Neural crest cell (in vitro differentiated cells): ENCODE measurements at regions not wholly inside any gene's neighbourhood (a gene's known extent, or its start where the extent isn't known, plus 50 kb on each side); places are given as distances from the start of the nearest gene placed in this dataset.

Experiments
- DNase-seq: peaks from one replicate; pipeline ENCODE4 v3.0.0; 2021; ENCODE audit warnings: low read depth, mixed read lengths, low spot score
- H3K27ac Mint-ChIP-seq: one replicate; pipeline ENCODE4 v1.8.0; 2021; ENCODE audit warnings: mild to moderate bottlenecking, mixed read lengths; ENCODE audit not compliant: unreplicated experiment
- H3K27me3 Mint-ChIP-seq: 2 replicates; pipeline ENCODE4 v1.8.0; 2021; ENCODE audit warnings: low read depth, mild to moderate bottlenecking, mixed read lengths
- H3K36me3 Mint-ChIP-seq: 2 replicates; pipeline ENCODE4 v1.8.0; 2021; ENCODE audit warnings: low read depth, mild to moderate bottlenecking, mixed read lengths
- H3K4me1 Mint-ChIP-seq: 2 replicates; pipeline ENCODE4 v1.8.0; 2021; ENCODE audit warnings: mixed read lengths
- H3K4me3 Mint-ChIP-seq: one replicate; pipeline ENCODE4 v1.8.0; 2021; ENCODE audit warnings: mild to moderate bottlenecking, mixed read lengths
- H3K9me3 Mint-ChIP-seq: 2 replicates; pipeline ENCODE4 v1.8.0; 2021; ENCODE audit warnings: mixed read lengths
- CTCF ChIP-seq: fragments of 200-600 bp; sonication (generic); conservative IDR thresholded peaks from 2 replicates; pipeline ENCODE4 v1.5.0; 2021; ENCODE audit warnings: antibody characterized with exemption, mild to moderate bottlenecking

GRCh38 chr9:19554529-19554928, 145.7 kb downstream of the ACER2 start:
- no peak for TF ChIP-seq CTCF
- Mint-ChIP-seq H3K27ac (no peak overlapping the region), H3K9me3 (peaks cover 9% of the 10 kb centered on the region), H3K36me3 (peaks cover 4% of the 10 kb centered on the region), H3K27me3 (no peaks in the 10 kb centered on the region), H3K4me1 (peaks cover 11% of the 10 kb centered on the region), H3K4me3 (no peak overlapping the region)
- DNase-seq = no peak

GRCh38 chr9:19553441-19553840, 144.6 kb downstream of the ACER2 start:
- Mint-ChIP-seq H3K27me3 (no peaks in the 10 kb centered on the region), H3K9me3 (peaks cover 9% of the 10 kb centered on the region), H3K27ac (no peak overlapping the region), H3K4me3 (no peak overlapping the region), H3K36me3 (peaks cover 4% of the 10 kb centered on the region), H3K4me1 (peaks cover 11% of the 10 kb centered on the region)
- TF ChIP-seq CTCF = no peak
- no peak for DNase-seq

DNA sequence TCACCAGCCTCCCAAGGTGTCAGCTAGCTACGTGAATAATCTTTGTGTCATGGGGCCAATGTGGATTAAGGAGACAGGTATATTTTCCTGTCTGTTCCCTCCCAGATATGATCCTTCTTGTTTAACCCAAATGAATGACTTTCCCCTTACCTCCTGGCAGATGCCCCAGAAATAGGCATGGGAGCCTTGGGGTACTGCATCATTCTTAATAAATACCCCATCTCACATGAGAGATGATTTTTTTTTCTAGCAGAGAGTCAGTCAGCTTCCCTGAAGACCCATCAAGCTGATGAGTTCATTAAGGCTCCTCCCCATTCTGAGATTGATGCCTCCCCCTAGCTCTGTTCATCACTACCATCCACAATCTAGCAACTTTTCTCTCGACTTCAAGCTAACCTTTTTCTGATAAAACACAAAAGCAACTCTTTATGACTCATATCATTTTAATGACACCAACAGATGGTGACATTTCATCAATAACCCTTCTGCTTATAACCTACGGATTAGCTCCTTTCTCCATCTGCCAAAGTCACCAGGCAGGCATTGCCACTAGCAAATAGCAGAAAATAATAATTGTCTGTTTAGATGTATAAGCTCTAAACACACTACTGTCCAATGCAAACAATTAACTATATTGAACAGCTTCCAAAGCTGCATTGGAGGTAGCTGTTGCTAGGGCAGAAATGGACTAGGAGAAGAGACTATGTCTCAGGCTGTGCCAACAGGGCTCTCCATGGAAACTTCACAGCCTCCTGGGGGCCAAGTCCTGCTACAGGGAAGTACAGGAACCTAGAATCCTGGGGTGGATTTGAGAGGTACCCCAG, 143.7 kb downstream of the ACER2 start:
- Mint-ChIP-seq H3K4me3 (no peak overlapping the region), H3K4me1 (peaks cover 11% of the 10 kb centered on the region), H3K36me3 (peaks cover 4% of the 10 kb centered on the region), H3K27me3 (no peaks in the 10 kb centered on the region), H3K9me3 (peaks cover 6% of the 10 kb centered on the region), H3K27ac (no peak overlapping the region)
- no peak for TF ChIP-seq CTCF
- no peak for DNase-seq

DNA sequence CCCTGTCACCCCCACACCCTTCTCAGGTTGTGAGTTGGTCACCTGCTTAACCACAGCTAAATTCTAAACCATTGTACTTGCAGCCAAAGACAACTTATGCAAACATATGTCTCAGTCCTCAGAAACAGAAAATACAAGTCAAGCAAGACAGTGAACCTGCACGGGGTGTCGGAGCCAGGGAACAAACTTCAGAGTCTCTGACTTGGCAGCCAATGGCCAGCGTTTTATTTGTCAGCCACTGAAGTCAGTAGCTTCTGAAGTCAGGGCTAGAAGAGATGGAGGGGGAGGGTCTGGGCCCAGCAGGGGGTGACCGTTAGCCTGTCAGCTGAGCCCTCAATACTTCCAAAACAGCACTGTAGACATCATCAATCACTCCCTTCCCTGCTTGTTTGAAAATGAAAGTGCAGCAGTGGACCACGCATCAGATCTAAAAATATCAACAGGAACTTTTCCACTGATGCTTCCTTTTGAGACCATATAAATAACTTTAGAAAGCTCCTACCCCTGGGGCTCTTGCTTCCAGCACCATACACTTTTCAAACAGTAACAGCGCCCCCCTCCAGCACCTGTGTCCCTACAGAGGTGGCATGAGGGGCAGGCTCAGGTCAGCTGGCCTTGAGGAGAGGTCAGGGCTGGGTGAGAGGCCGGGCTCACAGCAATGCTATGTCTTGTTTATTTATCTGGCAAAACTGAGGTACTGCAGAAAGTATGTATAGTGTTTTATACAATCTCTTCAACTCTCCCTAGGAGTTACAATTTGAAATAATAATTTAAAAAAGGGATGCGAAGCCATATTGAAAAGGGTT, 142.5 kb downstream of the ACER2 start:
- no peaks in the 10 kb centered on the region for H3K9me3 Mint-ChIP-seq
- no peak overlapping the region for H3K4me3 Mint-ChIP-seq
- DNase-seq = no peak
- no peak overlapping the region for H3K27ac Mint-ChIP-seq
- H3K4me1 Mint-ChIP-seq = peaks cover 11% of the 10 kb centered on the region
- H3K36me3 Mint-ChIP-seq = no peaks in the 10 kb centered on the region
- no peaks in the 10 kb centered on the region for H3K27me3 Mint-ChIP-seq
- no peak for TF ChIP-seq CTCF

DNA sequence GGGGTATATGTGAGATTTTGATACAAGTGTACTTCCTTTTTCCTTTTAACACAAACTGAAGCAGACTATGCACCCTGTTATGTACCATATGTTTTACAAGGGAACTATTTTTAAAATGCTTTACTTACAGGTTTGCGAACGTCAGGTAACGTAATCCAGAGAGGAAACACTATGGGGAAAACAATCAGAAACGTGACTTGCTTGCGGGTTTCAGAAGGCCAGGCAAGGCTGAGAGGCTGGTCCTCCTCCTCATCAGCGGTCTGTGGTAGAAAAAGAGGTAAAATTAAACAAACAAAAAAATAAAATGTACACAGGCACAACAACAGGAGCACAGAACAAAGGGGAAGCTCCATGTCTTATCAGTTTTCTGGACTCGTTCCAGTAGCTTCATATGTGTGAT, 141.2 kb downstream of the ACER2 start:
- H3K27ac Mint-ChIP-seq = no peak overlapping the region
- no peak for DNase-seq
- no peak overlapping the region for H3K4me3 Mint-ChIP-seq
- no peaks in the 10 kb centered on the region for H3K27me3 Mint-ChIP-seq
- peaks cover 2% of the 10 kb centered on the region for H3K36me3 Mint-ChIP-seq
- TF ChIP-seq CTCF = no peak
- peaks cover 11% of the 10 kb centered on the region for H3K4me1 Mint-ChIP-seq
- H3K9me3 Mint-ChIP-seq = peaks cover 2% of the 10 kb centered on the region
